Stimulated activated CD4-positive, alpha-beta T cell treated with anti-CD3 and anti-CD28 coated beads, TNF-alpha, amount 100 ng/mL, for 4 hours (primary cell): ENCODE measurements at regions not wholly inside any gene's neighbourhood (a gene's known extent, or its start where the extent isn't known, plus 50 kb on each side); places are given as distances from the start of the nearest gene placed in this dataset.
"Not testable (repeated sequence)": the region's sequence is repeated elsewhere in the genome, so short reads cannot be mapped to it uniquely, and the experiment has no call there.

ENCODE experiments used
- DNase-seq, 3 experiments: peaks; one replicate each; pipeline ENCODE4 v3.0.0-alpha.2; 2020; ENCODE audit warnings: low read depth in 3 of 3

- DNase-seq: no peak
These were observed 908.6 kb upstream of the MDGA2 start for GRCh38 chr14:48584031-48584430.

GRCh38 chr14:48582938-48583337 is 907.5 kb upstream of the MDGA2 start:
- DNase-seq: no peak

GRCh38 chr14:48580692-48581091 is 905.3 kb upstream of the MDGA2 start:
- DNase-seq: no peak

GRCh38 chr14:48575772-48576171 is 900.4 kb upstream of the MDGA2 start:
- DNase-seq: no peak

GRCh38 chr14:48568688-48569087 is 893.3 kb upstream of the MDGA2 start:
- DNase-seq: no peak

- DNase-seq: no peak
These were observed 892.8 kb upstream of the MDGA2 start for GRCh38 chr14:48568252-48568651.

GRCh38 chr14:48563489-48563888 is 888.1 kb upstream of the MDGA2 start:
- no peak for DNase-seq

GRCh38 chr14:48561438-48561837 is 886.0 kb upstream of the MDGA2 start:
- not testable (repeated sequence) for DNase-seq

- no peak for DNase-seq
These were observed 885.0 kb upstream of the MDGA2 start for GRCh38 chr14:48560421-48560820.

- DNase-seq: no peak
These were observed 878.0 kb upstream of the MDGA2 start for GRCh38 chr14:48553443-48553842.

GRCh38 chr14:48546996-48547395 is 871.6 kb upstream of the MDGA2 start:
- DNase-seq: no peak

- DNase-seq: no peak
These were observed 862.2 kb upstream of the MDGA2 start for GRCh38 chr14:48537600-48537999.

GRCh38 chr14:48536318-48536717 is 860.9 kb upstream of the MDGA2 start:
- no peak for DNase-seq

- DNase-seq: no peak
These were observed 852.4 kb upstream of the MDGA2 start for GRCh38 chr14:48527832-48528231.

GRCh38 chr14:48526307-48526706 is 850.9 kb upstream of the MDGA2 start:
- no peak for DNase-seq

- no peak for DNase-seq
These were observed 829.5 kb upstream of the MDGA2 start for GRCh38 chr14:48504921-48505320.

- DNase-seq: no peak
These were observed 815.4 kb upstream of the MDGA2 start for GRCh38 chr14:48490756-48491155.

GRCh38 chr14:48473944-48474343 is 798.5 kb upstream of the MDGA2 start:
- DNase-seq: no peak

- no peak for DNase-seq
These were observed 780.6 kb upstream of the MDGA2 start for GRCh38 chr14:48456051-48456450.

GRCh38 chr14:48454887-48455286 is 779.5 kb upstream of the MDGA2 start:
- DNase-seq: no peak

- DNase-seq: no peak
These were observed 777.1 kb upstream of the MDGA2 start for GRCh38 chr14:48452437-48452995.

GRCh38 chr14:48435221-48435620 is 759.8 kb upstream of the MDGA2 start:
- DNase-seq: no peak

- no peak for DNase-seq
These were observed 755.4 kb upstream of the MDGA2 start for GRCh38 chr14:48430805-48431204.

GRCh38 chr14:48429512-48429911 is 754.1 kb upstream of the MDGA2 start:
- no peak for DNase-seq
